EH (cell line): ENCODE measurements at regions not wholly inside any gene's neighbourhood (a gene's known extent, or its start where the extent isn't known, plus 50 kb on each side); places are given as distances from the start of the nearest gene placed in this dataset.
"Not testable (repeated sequence)": the region's sequence is repeated elsewhere in the genome, so short reads cannot be mapped to it uniquely, and the experiment has no call there.

Experiments used
- DNase-seq: peaks from one replicate; pipeline ENCODE4 v3.0.0-alpha.2; 2015; ENCODE audit warnings: low read depth

DNA sequence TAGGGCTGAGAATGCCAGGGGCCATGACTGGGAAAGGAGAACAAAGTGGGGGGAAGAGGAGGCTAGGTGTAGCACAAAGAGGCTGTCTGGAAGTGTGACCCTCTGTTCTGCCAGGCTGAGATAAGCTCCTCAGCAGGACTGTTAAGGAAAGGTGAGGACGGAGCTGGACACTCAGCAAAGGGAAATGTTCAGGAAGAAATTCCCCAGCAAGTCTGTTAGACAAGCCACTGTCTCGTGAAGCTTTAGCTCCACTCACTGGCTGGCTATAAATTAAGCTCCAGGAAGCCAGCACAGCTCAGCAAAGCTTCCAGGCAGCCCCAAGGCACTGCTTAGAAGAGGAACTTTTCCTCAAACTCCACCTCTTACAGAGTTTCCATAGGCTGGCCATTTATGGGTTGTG lies 181.2 kb upstream of the API5 start:
- no peak for DNase-seq

- DNase-seq = no peak
Observed at GRCh38 chr11:43135966-43136534, 175.7 kb upstream of the API5 start.

- DNase-seq = no peak
Observed at GRCh38 chr11:43138621-43139140, 173.1 kb upstream of the API5 start.

DNA sequence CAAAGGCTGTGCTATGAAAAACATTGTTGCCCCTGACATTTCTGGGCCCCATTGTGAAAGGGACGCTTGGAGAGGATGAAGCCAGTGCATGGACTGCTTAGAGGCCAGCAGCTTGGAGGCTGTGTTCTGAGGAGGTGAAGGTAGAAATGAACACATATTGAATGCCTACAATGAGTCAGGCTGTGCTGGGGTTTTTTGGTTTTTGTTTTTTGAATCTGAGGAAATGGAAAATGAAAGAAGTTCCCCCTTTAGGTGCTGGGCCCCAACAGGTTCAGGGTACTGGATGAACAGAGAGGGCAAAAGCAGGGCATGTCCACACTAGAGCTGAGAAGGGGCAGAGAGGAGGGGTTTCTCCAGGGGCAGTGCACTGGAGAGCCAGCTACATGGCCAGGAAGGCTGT lies 166.1 kb upstream of the API5 start:
- no peak for DNase-seq

- DNase-seq = no peak
Observed at GRCh38 chr11:43150697-43151096, 161.1 kb upstream of the API5 start.

DNA sequence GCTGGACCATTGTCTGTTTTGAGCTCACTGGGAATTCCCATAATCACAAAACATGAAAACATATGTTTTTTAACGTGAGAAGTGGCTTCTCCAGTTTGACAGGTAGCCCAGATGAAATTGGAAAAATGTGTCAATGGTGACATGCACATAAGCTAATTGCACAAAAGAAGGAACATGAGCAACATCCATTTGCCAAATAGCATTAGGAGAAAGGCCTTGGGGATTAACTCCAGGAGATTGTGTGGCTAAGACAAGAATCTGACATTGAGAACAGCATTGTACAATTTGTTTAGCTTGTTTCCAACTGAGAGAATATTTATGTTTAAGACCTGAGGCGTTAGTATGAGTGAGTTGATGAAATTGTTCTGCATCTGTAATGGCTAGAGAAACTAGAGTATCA lies 147.0 kb upstream of the API5 start:
- DNase-seq = no peak

DNA sequence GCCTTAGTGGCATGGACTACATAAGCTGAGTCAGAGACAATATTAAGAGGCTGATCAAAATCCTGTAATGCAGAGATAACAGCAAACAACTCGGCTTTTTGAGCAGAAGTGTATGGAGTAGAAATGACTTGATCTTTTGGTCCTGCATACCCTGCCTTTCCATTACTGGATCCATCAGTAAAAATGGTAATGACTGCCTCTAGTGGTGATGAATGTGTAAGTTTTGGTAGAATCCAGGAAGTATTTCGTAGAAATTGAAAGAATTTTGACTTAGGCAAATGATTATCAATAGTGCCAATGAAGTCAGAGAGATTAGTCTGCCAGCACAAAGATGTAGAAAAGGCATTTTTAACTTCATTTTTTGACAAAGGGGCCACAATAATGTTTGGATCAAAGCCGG lies 146.4 kb upstream of the API5 start:
- DNase-seq = not testable (repeated sequence)

DNA sequence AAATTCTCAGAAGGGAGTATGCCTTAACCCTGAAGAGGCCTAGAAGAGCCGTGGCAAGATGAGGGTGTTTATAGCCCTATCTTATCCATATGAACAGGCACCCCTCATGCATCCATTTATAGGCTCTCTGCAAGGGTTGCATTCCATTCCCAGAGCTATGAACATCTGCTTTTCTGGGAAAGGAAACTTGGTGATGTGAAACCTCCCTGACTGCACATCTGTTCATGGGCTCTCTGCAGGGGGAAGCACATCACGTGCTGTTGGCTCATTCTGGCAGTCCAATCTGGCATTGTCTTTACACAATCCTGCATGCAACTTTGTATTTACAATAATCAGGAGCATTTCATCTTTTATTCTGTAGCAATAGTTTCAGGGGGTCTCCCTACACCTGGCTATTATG lies 143.6 kb upstream of the API5 start:
- DNase-seq = not testable (repeated sequence)

DNA sequence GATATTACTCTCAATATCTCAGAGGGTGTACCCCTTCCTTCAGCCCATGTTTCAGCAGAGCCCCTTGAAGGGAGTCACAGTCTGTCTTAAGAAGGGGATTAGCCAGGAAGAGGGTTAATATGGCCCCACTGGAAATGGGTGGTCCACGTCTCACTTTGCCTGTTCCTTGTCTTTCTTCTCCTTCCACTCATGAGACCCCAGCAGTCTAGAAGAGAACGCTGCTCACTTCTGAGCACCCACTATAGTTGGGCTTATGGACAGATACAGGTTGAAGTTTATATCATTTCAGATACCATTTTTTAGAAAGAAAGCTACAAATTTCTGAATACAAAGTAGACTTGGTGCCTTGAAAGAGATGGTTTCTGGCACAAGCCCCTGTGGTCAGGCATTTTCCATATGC lies 139.3 kb upstream of the API5 start:
- DNase-seq = no peak

GRCh38 chr11:43177975-43178374 lies 133.8 kb upstream of the API5 start:
- DNase-seq = no peak

DNA sequence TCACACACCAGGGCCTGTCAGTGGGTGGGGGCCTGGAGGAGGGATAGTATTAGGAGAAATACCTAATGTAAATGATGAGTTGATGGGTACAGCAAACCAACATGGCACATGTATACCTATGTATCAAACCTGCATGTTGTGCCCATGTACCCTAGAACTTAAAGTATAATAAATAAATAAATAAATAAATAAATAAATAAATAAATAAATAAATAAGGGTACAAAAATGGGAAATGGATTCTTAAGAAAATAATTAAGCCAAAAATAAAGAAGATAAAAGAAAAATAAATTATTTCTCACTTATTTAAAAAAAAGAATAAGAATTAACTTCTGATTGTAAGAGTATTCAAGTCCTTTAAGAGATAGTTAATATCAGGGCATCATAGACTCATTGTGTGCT lies 117.3 kb upstream of the API5 start:
- not testable (repeated sequence) for DNase-seq

- DNase-seq = no peak
Observed at GRCh38 chr11:43197379-43197778, 114.4 kb upstream of the API5 start.

DNA sequence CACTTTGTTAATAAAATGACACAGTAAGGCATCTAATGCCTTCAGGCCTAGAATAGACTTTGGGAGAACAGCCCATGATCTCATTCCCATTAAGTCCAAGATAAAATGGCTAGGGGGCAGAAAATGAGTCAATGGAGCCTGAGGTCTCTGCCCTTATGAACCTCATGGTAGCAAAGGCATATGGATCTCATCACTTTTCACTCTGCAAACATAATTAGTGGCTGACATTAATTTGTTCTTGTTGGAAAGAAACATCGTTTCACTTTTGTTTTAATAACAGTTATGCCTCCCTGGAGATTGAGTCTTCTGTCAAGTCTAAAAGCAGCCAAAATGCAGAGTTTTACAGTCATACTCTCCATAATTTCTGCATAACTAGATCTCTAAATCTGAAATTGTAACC lies 111.8 kb upstream of the API5 start:
- DNase-seq = no peak

DNA sequence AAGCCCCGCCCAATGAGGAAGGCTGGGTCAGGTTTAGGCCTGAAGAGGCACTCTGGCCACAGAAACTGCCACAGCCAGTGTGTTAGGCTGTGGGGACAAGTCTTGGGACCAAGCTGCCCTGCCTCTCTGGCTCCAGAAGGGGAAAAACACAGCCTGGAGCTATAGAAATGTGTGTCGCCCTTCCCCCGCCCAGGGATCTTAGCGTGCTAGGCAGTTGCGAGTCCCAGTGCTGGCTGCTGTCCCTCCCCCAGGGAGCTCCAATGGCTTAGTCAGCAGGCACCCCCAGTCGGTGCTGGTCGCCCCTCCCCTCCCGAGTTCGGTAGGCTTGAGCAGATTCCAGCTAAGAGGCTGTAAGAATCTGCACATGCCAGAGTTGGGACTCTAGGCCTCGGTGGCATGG lies 99.5 kb upstream of the API5 start:
- DNase-seq = no peak

DNA sequence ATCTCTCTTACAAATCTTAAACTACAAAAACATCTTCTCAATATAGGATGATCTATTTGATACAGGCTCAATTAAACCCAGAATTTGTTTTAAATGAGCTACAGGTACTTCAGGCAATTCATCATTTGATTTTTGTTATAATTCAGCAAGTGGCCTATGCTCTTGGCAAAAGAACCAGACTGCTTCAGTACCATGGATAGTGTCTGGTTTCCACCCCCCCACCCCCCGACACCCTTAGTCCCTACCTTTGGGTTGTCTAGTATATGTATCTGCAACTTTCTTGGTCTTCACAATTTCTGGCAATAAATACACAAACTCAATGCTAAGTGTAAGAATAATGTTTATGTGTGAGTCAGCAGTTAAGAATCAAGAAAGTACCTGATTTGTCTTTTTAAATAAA lies 97.3 kb upstream of the API5 start:
- no peak for DNase-seq

- no peak for DNase-seq
Observed at GRCh38 chr11:43217849-43218248, 93.9 kb upstream of the API5 start.

GRCh38 chr11:43222215-43222614 lies 89.6 kb upstream of the API5 start:
- DNase-seq = peak; percentile 1

- DNase-seq = no peak
Observed at GRCh38 chr11:43223026-43223425, 88.8 kb upstream of the API5 start.

- no peak for DNase-seq
Observed at GRCh38 chr11:43234881-43235280, 76.9 kb upstream of the API5 start.

- no peak for DNase-seq
Observed at GRCh38 chr11:43238341-43238740, 73.5 kb upstream of the API5 start.

DNA sequence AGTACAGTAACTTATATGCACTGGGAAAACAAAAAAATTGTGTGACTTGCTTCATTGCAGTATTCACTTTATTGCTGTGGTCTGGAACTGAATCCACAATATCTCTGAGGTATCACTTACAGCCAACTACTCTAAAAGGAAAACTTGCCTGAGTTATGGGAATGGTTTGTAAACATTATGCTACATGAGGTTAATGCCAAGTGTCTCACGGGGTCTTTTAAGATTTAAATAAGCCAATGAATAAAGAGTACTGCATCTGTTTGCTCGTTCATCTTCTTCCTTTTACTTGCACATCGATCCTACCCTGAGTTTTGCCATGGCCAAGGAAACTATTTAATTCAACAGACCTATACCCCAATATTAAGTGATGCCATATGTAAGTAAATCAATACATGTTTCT lies 72.0 kb upstream of the API5 start:
- DNase-seq = no peak

GRCh38 chr11:43242401-43242800 lies 69.4 kb upstream of the API5 start:
- DNase-seq = no peak

GRCh38 chr11:43243927-43244326 lies 67.9 kb upstream of the API5 start:
- DNase-seq = no peak

- DNase-seq = no peak
Observed at GRCh38 chr11:43245466-43245865, 66.3 kb upstream of the API5 start.

- no peak for DNase-seq
Observed at GRCh38 chr11:43250309-43250708, 61.5 kb upstream of the API5 start.
